ENCODE measurements at regions not wholly inside any gene's neighbourhood (a gene's known extent, or its start where the extent isn't known, plus 50 kb on each side); places are given as distances from the start of the nearest gene placed in this dataset.

DNA sequence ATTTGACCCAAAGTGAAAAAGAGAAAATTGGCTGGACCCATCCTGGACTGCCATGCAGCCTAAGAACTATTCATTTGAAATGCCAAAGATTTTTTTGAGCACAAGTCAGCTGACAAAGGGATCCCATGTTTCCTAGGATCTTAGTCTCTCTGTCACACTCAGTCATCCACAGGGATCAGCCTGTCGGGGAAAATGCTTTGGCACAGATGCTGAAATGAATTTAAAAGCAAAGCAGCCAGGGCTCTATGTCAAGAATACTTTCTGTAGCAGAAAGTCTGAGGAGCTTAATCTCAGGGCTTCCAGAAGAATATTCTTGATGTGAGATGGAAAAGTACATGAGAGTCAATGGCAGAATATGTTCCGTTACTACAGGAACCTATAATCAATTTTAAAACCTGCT, 1900.8 kb downstream of the MRPL39 start:
- no peaks in the 10 kb centered on the region for H3K4me1 ChIP-seq (ENCODE audit: low read depth, poor library complexity, severe bottlenecking)
- no peak overlapping the region for H2AFZ ChIP-seq (ENCODE audit: low read depth)
- no peak overlapping the region for H3K9ac ChIP-seq
- H4K20me1 ChIP-seq (ENCODE audit: insufficient read depth), result no peaks in the 10 kb centered on the region
- H3K4me2 ChIP-seq, result no peak overlapping the region
- H3K79me2 ChIP-seq (ENCODE audit: insufficient read depth, low read depth), result no peaks in the 10 kb centered on the region
- H3K36me3 ChIP-seq (ENCODE audit: insufficient read depth), result no peaks in the 10 kb centered on the region
- TF ChIP-seq, protein P1, sequence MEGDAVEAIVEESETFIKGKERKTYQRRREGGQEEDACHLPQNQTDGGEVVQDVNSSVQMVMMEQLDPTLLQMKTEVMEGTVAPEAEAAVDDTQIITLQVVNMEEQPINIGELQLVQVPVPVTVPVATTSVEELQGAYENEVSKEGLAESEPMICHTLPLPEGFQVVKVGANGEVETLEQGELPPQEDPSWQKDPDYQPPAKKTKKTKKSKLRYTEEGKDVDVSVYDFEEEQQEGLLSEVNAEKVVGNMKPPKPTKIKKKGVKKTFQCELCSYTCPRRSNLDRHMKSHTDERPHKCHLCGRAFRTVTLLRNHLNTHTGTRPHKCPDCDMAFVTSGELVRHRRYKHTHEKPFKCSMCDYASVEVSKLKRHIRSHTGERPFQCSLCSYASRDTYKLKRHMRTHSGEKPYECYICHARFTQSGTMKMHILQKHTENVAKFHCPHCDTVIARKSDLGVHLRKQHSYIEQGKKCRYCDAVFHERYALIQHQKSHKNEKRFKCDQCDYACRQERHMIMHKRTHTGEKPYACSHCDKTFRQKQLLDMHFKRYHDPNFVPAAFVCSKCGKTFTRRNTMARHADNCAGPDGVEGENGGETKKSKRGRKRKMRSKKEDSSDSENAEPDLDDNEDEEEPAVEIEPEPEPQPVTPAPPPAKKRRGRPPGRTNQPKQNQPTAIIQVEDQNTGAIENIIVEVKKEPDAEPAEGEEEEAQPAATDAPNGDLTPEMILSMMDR (conservative IDR thresholded peaks at IDR 0.05; ENCODE audit: low read depth, low read length), result no peak
- no peak overlapping the region for H3K27ac ChIP-seq
- H3K4me3 ChIP-seq (IDR thresholded peaks at IDR 0.05; ENCODE audit: insufficient read depth, low read depth, low read length), result no peak overlapping the region
- H3K27me3 ChIP-seq (ENCODE audit: insufficient read depth, low read depth), result no peaks in the 10 kb centered on the region

DNA sequence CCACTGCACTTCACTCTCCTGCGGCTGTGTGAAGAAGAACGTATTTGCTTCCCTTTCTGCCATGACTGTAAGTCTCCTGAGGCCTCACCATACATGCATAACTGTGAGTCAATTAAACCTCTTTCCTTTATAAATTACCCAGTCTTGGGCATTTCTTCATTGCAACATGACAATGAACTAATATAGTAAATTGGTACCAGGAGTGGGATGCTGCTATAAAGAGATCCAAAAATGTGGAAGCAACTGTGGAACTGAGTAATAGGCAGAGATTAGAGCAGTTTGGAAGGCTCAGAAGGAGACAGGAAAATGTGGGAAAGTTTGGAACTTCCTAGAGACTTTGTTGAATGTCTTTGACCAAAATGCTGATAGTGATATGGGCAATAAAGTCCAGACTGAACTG, 1907.9 kb downstream of the MRPL39 start:
- H3K36me3 ChIP-seq (ENCODE audit: insufficient read depth), result no peaks in the 10 kb centered on the region
- TF ChIP-seq, protein P1 (conservative IDR thresholded peaks at IDR 0.05; ENCODE audit: low read depth, low read length), result no peak
- H3K79me2 ChIP-seq (ENCODE audit: insufficient read depth, low read depth), result no peaks in the 10 kb centered on the region
- H4K20me1 ChIP-seq (ENCODE audit: insufficient read depth), result no peaks in the 10 kb centered on the region
- H3K4me1 ChIP-seq (ENCODE audit: low read depth, poor library complexity, severe bottlenecking), result no peaks in the 10 kb centered on the region
- H3K4me3 ChIP-seq (IDR thresholded peaks at IDR 0.05; ENCODE audit: insufficient read depth, low read depth, low read length), result no peak overlapping the region
- no peak overlapping the region for H3K9ac ChIP-seq
- no peak overlapping the region for H3K27ac ChIP-seq
- no peak overlapping the region for H2AFZ ChIP-seq (ENCODE audit: low read depth)
- H3K4me2 ChIP-seq, result no peak overlapping the region
- no peaks in the 10 kb centered on the region for H3K27me3 ChIP-seq (ENCODE audit: insufficient read depth, low read depth)

DNA sequence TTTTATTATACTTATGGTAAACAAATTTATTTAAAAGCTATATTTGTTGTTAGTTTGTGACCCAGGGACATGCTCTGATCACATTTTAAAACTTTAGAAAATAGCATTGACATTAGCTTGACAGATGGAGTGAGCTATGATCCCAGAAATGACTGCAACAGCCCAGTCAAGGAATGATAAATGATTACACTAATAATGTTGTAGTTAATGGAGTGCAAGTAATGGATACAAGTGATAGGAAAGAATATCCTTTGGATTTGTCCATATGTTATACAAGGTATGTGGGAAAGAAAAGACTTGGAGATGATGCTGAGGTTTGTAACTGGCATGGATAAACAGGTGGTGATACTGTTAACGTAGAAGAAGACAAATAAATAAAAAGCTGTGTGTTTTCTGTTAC, 1908.7 kb downstream of the MRPL39 start:
- Histone ChIP-seq H3K9ac (no peak overlapping the region), H3K4me1 (ENCODE audit: low read depth, poor library complexity, severe bottlenecking) (no peaks in the 10 kb centered on the region), H3K36me3 (ENCODE audit: insufficient read depth) (no peaks in the 10 kb centered on the region), H3K27ac (no peak overlapping the region), H3K79me2 (ENCODE audit: insufficient read depth, low read depth) (no peaks in the 10 kb centered on the region), H3K27me3 (ENCODE audit: insufficient read depth, low read depth) (no peaks in the 10 kb centered on the region), H3K4me2 (no peak overlapping the region), H4K20me1 (ENCODE audit: insufficient read depth) (no peaks in the 10 kb centered on the region), H2AFZ (ENCODE audit: low read depth) (no peak overlapping the region), H3K4me3 (IDR thresholded peaks at IDR 0.05; ENCODE audit: insufficient read depth, low read depth, low read length) (no peak overlapping the region)
- TF ChIP-seq, protein P1 (conservative IDR thresholded peaks at IDR 0.05; ENCODE audit: low read depth, low read length), result no peak

DNA sequence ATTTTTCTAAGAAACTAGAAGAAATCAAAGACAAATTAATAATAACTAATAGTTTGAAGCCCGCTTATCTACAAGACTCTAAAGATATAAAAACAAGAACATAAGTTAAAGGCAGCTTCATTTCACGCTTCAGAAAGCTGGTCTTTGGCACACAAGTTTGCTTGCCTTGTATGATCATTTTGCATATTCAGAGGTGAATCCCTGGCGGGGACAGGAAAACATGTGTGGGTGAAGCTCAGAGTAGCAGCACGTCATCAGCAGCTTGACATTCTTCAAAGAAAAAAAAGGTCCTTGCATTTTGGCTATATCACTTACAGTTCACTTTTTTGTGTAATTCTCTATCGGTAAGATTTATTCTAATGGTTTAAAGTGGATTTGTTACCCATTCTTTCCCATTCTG, 1911.8 kb downstream of the MRPL39 start:
- H3K4me2 ChIP-seq, result no peak overlapping the region
- no peak overlapping the region for H2AFZ ChIP-seq (ENCODE audit: low read depth)
- H4K20me1 ChIP-seq (ENCODE audit: insufficient read depth), result no peaks in the 10 kb centered on the region
- no peaks in the 10 kb centered on the region for H3K36me3 ChIP-seq (ENCODE audit: insufficient read depth)
- no peak overlapping the region for H3K9ac ChIP-seq
- no peaks in the 10 kb centered on the region for H3K27me3 ChIP-seq (ENCODE audit: insufficient read depth, low read depth)
- H3K4me1 ChIP-seq (ENCODE audit: low read depth, poor library complexity, severe bottlenecking), result no peaks in the 10 kb centered on the region
- TF ChIP-seq, protein P1 (conservative IDR thresholded peaks at IDR 0.05; ENCODE audit: low read depth, low read length), result no peak
- H3K27ac ChIP-seq, result no peak overlapping the region
- no peak overlapping the region for H3K4me3 ChIP-seq (IDR thresholded peaks at IDR 0.05; ENCODE audit: insufficient read depth, low read depth, low read length)
- H3K79me2 ChIP-seq (ENCODE audit: insufficient read depth, low read depth), result no peaks in the 10 kb centered on the region

DNA sequence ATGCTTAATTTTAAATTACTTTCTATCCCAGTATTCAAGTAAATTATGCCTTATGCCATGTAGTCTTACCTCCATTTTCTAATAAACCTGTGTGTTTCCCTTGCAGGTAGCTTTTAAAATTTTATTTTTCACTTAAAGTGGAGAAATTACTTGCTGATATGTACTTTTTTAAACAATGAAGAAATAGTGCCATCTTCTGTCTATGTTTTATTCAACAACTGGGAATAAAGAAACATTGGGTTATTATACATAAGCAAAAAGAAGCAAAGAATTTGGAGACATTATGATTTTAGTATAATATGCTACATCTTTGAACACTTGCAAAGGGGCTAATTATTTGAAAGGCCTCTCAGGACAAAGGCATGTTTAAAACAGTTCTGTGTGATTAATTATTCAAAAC, 1912.9 kb downstream of the MRPL39 start:
- Histone ChIP-seq H3K9ac (no peak overlapping the region), H2AFZ (ENCODE audit: low read depth) (no peak overlapping the region), H3K79me2 (ENCODE audit: insufficient read depth, low read depth) (no peaks in the 10 kb centered on the region), H3K4me3 (IDR thresholded peaks at IDR 0.05; ENCODE audit: insufficient read depth, low read depth, low read length) (no peak overlapping the region), H3K4me2 (no peak overlapping the region), H3K36me3 (ENCODE audit: insufficient read depth) (no peaks in the 10 kb centered on the region), H3K27me3 (ENCODE audit: insufficient read depth, low read depth) (no peaks in the 10 kb centered on the region), H4K20me1 (ENCODE audit: insufficient read depth) (no peaks in the 10 kb centered on the region), H3K4me1 (ENCODE audit: low read depth, poor library complexity, severe bottlenecking) (no peaks in the 10 kb centered on the region), H3K27ac (no peak overlapping the region)
- TF ChIP-seq, protein P1 (conservative IDR thresholded peaks at IDR 0.05; ENCODE audit: low read depth, low read length), result no peak
